Tibial nerve (tissue), 4 donors: ENCODE measurements at regions not wholly inside any gene's neighbourhood (a gene's known extent, or its start where the extent isn't known, plus 50 kb on each side); places are given as distances from the start of the nearest gene placed in this dataset.

ENCODE experiments used
- DNase-seq, 2 donors: peaks; one replicate each; pipeline ENCODE4 v3.0.0-alpha.2; 2019; ENCODE audit warnings: low spot score in 2 of 2
- H3K27ac ChIP-seq, 4 donors: fragments of 200-600 bp; sonication (generic) in 3 of 4; one replicate each; pipeline ENCODE4 v1.5.1; 2017 to 2019; ENCODE audit warnings: mild to moderate bottlenecking in 1 of 4
- H3K27me3 ChIP-seq, 2 donors: fragments of 200-600 bp; sonication (generic) in 1 of 2; one replicate each; pipeline versions ENCODE4 v1.5.1 to v1.6.0; 2017 to 2019
- H3K36me3 ChIP-seq, 3 donors: fragments of 200-600 bp; sonication (generic); one replicate each; pipeline ENCODE4 v1.5.1; 2018 to 2019
- H3K4me1 ChIP-seq, 4 donors: fragments of 200-600 bp; sonication (generic) in 3 of 4; one replicate each; pipeline ENCODE4 v1.5.1; 2017 to 2019
- H3K4me3 ChIP-seq, 4 donors: fragments of 200-600 bp; sonication (generic) in 3 of 4; one replicate each; pipeline ENCODE4 v1.5.1; 2017 to 2019; ENCODE audit warnings: mild to moderate bottlenecking in 1 of 4, moderate library complexity in 1 of 4
- H3K9me3 ChIP-seq, 4 donors: fragments of 200-600 bp; sonication (generic) in 3 of 4; one replicate each; pipeline ENCODE4 v1.5.1; 2017 to 2019
- EP300 ChIP-seq, 2 donors: sonication (generic); formaldehyde crosslinking; IDR thresholded peaks; one replicate each; pipeline ENCODE4 v1.6.1; 2017; ENCODE audit warnings: antibody characterized with exemption in 2 of 2, mild to moderate bottlenecking in 1 of 2
- POLR2A ChIP-seq, 2 donors: fragments of 450-650 bp; IDR thresholded peaks; one replicate each; pipeline ENCODE4 v1.6.1; 2017; ENCODE audit warnings: antibody characterized with exemption in 2 of 2, mild to moderate bottlenecking in 2 of 2, moderate library complexity in 2 of 2
- WGBS, 2 donors: methylation state at CpG; one replicate each; pipeline ENCODE4 v1.1.5; 2018; 5-methylcytosine and 5-hydroxymethylcytosine counted together
- TF ChIP-seq, protein P1 (sequence below), 5 experiments: fragments of 200-600 bp in 3 of 5; fragments of 450-650 bp in 2 of 5; sonication (generic) in 3 of 5; IDR thresholded peaks; one replicate each; pipeline ENCODE4 v1.5.1; 2016 to 2019; ENCODE audit warnings: antibody characterized with exemption in 5 of 5, mild to moderate bottlenecking in 3 of 5, moderate library complexity in 2 of 5

GRCh38 chr22:45061332-45061731, 51.5 kb upstream of the PHF21B start:
- TF ChIP-seq POLR2A (IDR thresholded peaks at IDR 0.05) (no peak), EP300 (IDR thresholded peaks at IDR 0.05) (no peak)
- TF ChIP-seq, protein P1, sequence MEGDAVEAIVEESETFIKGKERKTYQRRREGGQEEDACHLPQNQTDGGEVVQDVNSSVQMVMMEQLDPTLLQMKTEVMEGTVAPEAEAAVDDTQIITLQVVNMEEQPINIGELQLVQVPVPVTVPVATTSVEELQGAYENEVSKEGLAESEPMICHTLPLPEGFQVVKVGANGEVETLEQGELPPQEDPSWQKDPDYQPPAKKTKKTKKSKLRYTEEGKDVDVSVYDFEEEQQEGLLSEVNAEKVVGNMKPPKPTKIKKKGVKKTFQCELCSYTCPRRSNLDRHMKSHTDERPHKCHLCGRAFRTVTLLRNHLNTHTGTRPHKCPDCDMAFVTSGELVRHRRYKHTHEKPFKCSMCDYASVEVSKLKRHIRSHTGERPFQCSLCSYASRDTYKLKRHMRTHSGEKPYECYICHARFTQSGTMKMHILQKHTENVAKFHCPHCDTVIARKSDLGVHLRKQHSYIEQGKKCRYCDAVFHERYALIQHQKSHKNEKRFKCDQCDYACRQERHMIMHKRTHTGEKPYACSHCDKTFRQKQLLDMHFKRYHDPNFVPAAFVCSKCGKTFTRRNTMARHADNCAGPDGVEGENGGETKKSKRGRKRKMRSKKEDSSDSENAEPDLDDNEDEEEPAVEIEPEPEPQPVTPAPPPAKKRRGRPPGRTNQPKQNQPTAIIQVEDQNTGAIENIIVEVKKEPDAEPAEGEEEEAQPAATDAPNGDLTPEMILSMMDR (IDR thresholded peaks at IDR 0.05): no peak
- no peak overlapping the region for H3K4me3 ChIP-seq
- H3K4me1 ChIP-seq: no peaks in the 10 kb centered on the region
- H3K9me3 ChIP-seq: no peaks in the 10 kb centered on the region
- DNase-seq: no peak
- H3K27ac ChIP-seq: no peak overlapping the region
- WGBS, 2 donors: 77 to 78% methylated on average over 8 of the region's 8 CpGs
- no peaks in the 10 kb centered on the region for H3K36me3 ChIP-seq
- no peaks in the 10 kb centered on the region for H3K27me3 ChIP-seq

DNA sequence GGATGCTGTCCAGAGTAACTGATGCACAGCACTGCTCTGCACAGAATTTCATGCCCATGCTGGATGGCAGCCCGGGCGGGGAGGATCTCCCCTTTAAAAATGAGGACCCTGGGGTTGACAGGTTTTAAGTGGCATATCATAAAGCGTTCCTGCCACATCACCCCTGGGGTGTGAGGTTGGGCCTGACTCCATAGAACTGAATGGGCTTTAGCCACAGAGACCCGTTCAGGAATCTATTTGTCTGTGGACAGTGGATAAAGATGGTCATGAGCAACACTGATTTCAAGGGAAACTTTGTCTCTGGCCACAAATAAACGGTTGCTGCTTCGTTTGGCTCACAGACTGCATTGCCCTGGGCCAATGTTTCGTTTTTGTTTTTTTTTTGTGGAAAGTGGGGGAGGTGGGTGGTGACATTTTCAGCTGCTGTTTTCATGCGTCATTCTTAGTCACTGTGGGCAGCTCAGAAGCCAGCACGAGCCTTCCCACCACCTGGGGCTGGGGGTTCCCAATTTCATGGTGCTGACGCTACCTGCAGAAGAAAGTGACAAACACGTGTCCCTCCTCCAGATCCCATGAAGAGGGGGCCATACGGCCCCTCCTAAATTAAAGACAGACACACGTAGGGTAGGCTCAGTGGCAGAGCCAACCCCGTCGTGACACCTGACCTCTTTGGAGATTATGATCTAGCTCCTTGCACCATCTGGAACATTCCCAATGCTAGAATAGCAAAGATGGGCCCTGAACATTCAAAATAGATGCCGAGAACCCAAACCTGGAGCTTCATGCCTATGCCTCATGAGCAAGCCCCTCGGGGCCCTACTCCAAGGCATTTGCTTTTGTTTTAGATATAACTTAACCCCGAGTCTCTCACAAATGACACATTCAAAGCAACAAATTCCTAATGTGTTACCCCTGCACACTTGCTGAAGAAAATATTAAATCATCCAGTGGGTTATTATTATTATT, 54.8 kb upstream of the PHF21B start:
- TF ChIP-seq, protein P1 (IDR thresholded peaks at IDR 0.05): no peak
- no peak for TF ChIP-seq EP300 (IDR thresholded peaks at IDR 0.05)
- TF ChIP-seq POLR2A (IDR thresholded peaks at IDR 0.05): no peak
- Histone ChIP-seq H3K9me3 (peaks cover 0 to 9% (median 0%) of the 10 kb centered on the region in 4 donors), H3K27ac (no peak overlapping the region), H3K4me1 (no peaks in the 10 kb centered on the region), H3K27me3 (no peaks in the 10 kb centered on the region), H3K36me3 (no peaks in the 10 kb centered on the region), H3K4me3 (no peak overlapping the region)
- WGBS, 2 donors: 43 to 49% methylated on average over 18 of the region's 18 CpGs
- no peak for DNase-seq

GRCh38 chr22:45065726-45066125, 55.9 kb upstream of the PHF21B start:
- 89 to 90% methylated on average over 8 of the region's 8 CpGs for WGBS, 2 donors
- Histone ChIP-seq H3K27me3 (peaks cover 0 to under 1% of the 10 kb centered on the region in 2 donors), H3K4me1 (no peaks in the 10 kb centered on the region), H3K4me3 (no peak overlapping the region), H3K36me3 (no peaks in the 10 kb centered on the region), H3K9me3 (peaks cover 0 to 9% (median 0%) of the 10 kb centered on the region in 4 donors), H3K27ac (no peak overlapping the region)
- DNase-seq: no peak
- TF ChIP-seq POLR2A (IDR thresholded peaks at IDR 0.05) (no peak), EP300 (IDR thresholded peaks at IDR 0.05) (no peak)
- TF ChIP-seq, protein P1 (IDR thresholded peaks at IDR 0.05): no peak

DNA sequence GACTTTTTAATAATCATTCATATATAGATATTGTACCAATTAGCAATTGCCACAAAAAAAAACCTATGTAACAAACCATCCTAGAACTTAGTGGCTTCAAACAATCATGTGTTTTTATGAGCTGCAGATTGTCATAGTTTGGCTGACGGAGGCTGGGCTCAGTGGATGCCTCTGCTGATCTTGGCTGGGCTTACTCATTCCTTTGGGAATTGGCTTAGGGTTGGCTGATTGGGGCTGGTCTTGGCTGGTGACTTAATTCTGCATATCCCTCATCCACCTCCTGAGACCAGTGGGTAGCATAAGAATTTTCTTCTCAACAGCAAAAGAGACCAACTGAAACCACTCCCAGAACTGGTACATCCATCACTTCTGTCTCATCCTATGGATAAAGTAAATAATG, 57.9 kb upstream of the PHF21B start:
- Histone ChIP-seq H3K4me1 (no peaks in the 10 kb centered on the region), H3K27me3 (peaks cover 0 to 21% of the 10 kb centered on the region in 2 donors), H3K4me3 (no peak overlapping the region), H3K9me3 (peaks cover 0 to 9% (median 0%) of the 10 kb centered on the region in 4 donors), H3K36me3 (no peaks in the 10 kb centered on the region), H3K27ac (no peak overlapping the region)
- 41 to 58% methylated on average over 1 of the region's 1 CpG for WGBS, 2 donors
- TF ChIP-seq EP300 (IDR thresholded peaks at IDR 0.05): no peak
- TF ChIP-seq, protein P1 (IDR thresholded peaks at IDR 0.05): no peak
- TF ChIP-seq POLR2A (IDR thresholded peaks at IDR 0.05): no peak
- DNase-seq: no peak

GRCh38 chr22:45069925-45070324, 60.1 kb upstream of the PHF21B start:
- no peak overlapping the region for H3K4me3 ChIP-seq
- peaks cover 0 to 9% (median 0%) of the 10 kb centered on the region in 4 donors for H3K9me3 ChIP-seq
- peaks cover 0 to 34% of the 10 kb centered on the region in 2 donors for H3K27me3 ChIP-seq
- TF ChIP-seq POLR2A (IDR thresholded peaks at IDR 0.05) (no peak), EP300 (IDR thresholded peaks at IDR 0.05) (no peak)
- TF ChIP-seq, protein P1 (IDR thresholded peaks at IDR 0.05): no peak
- no peaks in the 10 kb centered on the region for H3K36me3 ChIP-seq
- 77 to 89% methylated on average over 5 of the region's 5 CpGs for WGBS, 2 donors
- no peak for DNase-seq
- H3K27ac ChIP-seq: no peak overlapping the region
- H3K4me1 ChIP-seq: no peaks in the 10 kb centered on the region
